ENCODE measurements at regions not wholly inside any gene's neighbourhood (a gene's known extent, or its start where the extent isn't known, plus 50 kb on each side); places are given as distances from the start of the nearest gene placed in this dataset.

GRCh38 chr2:7881063-7881462, 800.8 kb upstream of the ID2 start:
- Histone ChIP-seq H3K9me3 (ENCODE audit: control insufficient read depth in 2 of 2, low read length in 2 of 2) (no peaks in the 10 kb centered on the region), H3K36me3 (ENCODE audit: control insufficient read depth in 2 of 2, insufficient read depth in 2 of 2, low read length in 2 of 2) (no peaks in the 10 kb centered on the region), H3K27me3 (ENCODE audit: control insufficient read depth in 1 of 2, insufficient read depth in 2 of 2, low read length in 2 of 2) (no peaks in the 10 kb centered on the region), H3K4me3 (ENCODE audit: low read length in 2 of 2) (no peak overlapping the region), H3K4me1 (ENCODE audit: control insufficient read depth, insufficient read depth, low read length) (no peaks in the 10 kb centered on the region), H3K9ac (ENCODE audit: low read length in 2 of 2) (no peak overlapping the region), H3K27ac (ENCODE audit: low read length) (no peak overlapping the region)

GRCh38 chr2:7881466-7881865, 800.4 kb upstream of the ID2 start:
- Histone ChIP-seq H3K36me3 (ENCODE audit: control insufficient read depth in 2 of 2, insufficient read depth in 2 of 2, low read length in 2 of 2) (no peaks in the 10 kb centered on the region), H3K27ac (ENCODE audit: low read length) (no peak overlapping the region)

GRCh38 chr2:7882296-7882695, 799.6 kb upstream of the ID2 start:
- Histone ChIP-seq H3K9me3 (ENCODE audit: control insufficient read depth in 2 of 2, low read length in 2 of 2) (no peaks in the 10 kb centered on the region), H3K36me3 (ENCODE audit: control insufficient read depth in 2 of 2, insufficient read depth in 2 of 2, low read length in 2 of 2) (no peaks in the 10 kb centered on the region), H3K4me3 (ENCODE audit: low read length in 2 of 2) (no peak overlapping the region), H3K27ac (ENCODE audit: low read length) (no peak overlapping the region), H3K4me1 (ENCODE audit: control insufficient read depth, insufficient read depth, low read length) (no peaks in the 10 kb centered on the region), H3K9ac (ENCODE audit: low read length in 2 of 2) (no peak overlapping the region), H3K27me3 (ENCODE audit: control insufficient read depth in 1 of 2, insufficient read depth in 2 of 2, low read length in 2 of 2) (no peaks in the 10 kb centered on the region)

More at GRCh38 chr2:7881466-7881865, 800.4 kb upstream of the ID2 start:
- Histone ChIP-seq H3K4me1 (ENCODE audit: control insufficient read depth, insufficient read depth, low read length) (no peaks in the 10 kb centered on the region), H3K9me3 (ENCODE audit: control insufficient read depth in 2 of 2, low read length in 2 of 2) (no peaks in the 10 kb centered on the region), H3K4me3 (ENCODE audit: low read length in 2 of 2) (no peak overlapping the region), H3K27me3 (ENCODE audit: control insufficient read depth in 1 of 2, insufficient read depth in 2 of 2, low read length in 2 of 2) (no peaks in the 10 kb centered on the region), H3K9ac (ENCODE audit: low read length in 2 of 2) (no peak overlapping the region)

GRCh38 chr2:7884338-7884737, 797.5 kb upstream of the ID2 start:
- H3K27me3 ChIP-seq (ENCODE audit: control insufficient read depth in 1 of 2, insufficient read depth in 2 of 2, low read length in 2 of 2): no peaks in the 10 kb centered on the region
- H3K4me3 ChIP-seq (ENCODE audit: low read length in 2 of 2): no peak overlapping the region
- no peaks in the 10 kb centered on the region for H3K4me1 ChIP-seq (ENCODE audit: control insufficient read depth, insufficient read depth, low read length)
- no peak overlapping the region for H3K27ac ChIP-seq (ENCODE audit: low read length)
- H3K9ac ChIP-seq (ENCODE audit: low read length in 2 of 2): no peak overlapping the region
- H3K9me3 ChIP-seq (ENCODE audit: control insufficient read depth in 2 of 2, low read length in 2 of 2): no peaks in the 10 kb centered on the region
- H3K36me3 ChIP-seq (ENCODE audit: control insufficient read depth in 2 of 2, insufficient read depth in 2 of 2, low read length in 2 of 2): no peaks in the 10 kb centered on the region

- no peak overlapping the region for H3K9ac ChIP-seq (ENCODE audit: low read length in 2 of 2)
- no peaks in the 10 kb centered on the region for H3K27me3 ChIP-seq (ENCODE audit: control insufficient read depth in 1 of 2, insufficient read depth in 2 of 2, low read length in 2 of 2)
- H3K36me3 ChIP-seq (ENCODE audit: control insufficient read depth in 2 of 2, insufficient read depth in 2 of 2, low read length in 2 of 2): no peaks in the 10 kb centered on the region
- no peaks in the 10 kb centered on the region for H3K9me3 ChIP-seq (ENCODE audit: control insufficient read depth in 2 of 2, low read length in 2 of 2)
- H3K4me1 ChIP-seq (ENCODE audit: control insufficient read depth, insufficient read depth, low read length): no peaks in the 10 kb centered on the region
- no peak overlapping the region for H3K27ac ChIP-seq (ENCODE audit: low read length)
- no peak overlapping the region for H3K4me3 ChIP-seq (ENCODE audit: low read length in 2 of 2)
These were observed 795.2 kb upstream of the ID2 start for GRCh38 chr2:7886666-7887065.

GRCh38 chr2:7887441-7887840, 794.4 kb upstream of the ID2 start:
- Histone ChIP-seq H3K27ac (ENCODE audit: low read length) (no peak overlapping the region), H3K9ac (ENCODE audit: low read length in 2 of 2) (no peak overlapping the region), H3K4me3 (ENCODE audit: low read length in 2 of 2) (no peak overlapping the region), H3K27me3 (ENCODE audit: control insufficient read depth in 1 of 2, insufficient read depth in 2 of 2, low read length in 2 of 2) (no peaks in the 10 kb centered on the region), H3K9me3 (ENCODE audit: control insufficient read depth in 2 of 2, low read length in 2 of 2) (no peaks in the 10 kb centered on the region), H3K4me1 (ENCODE audit: control insufficient read depth, insufficient read depth, low read length) (no peaks in the 10 kb centered on the region), H3K36me3 (ENCODE audit: control insufficient read depth in 2 of 2, insufficient read depth in 2 of 2, low read length in 2 of 2) (no peaks in the 10 kb centered on the region)

- Histone ChIP-seq H3K27ac (ENCODE audit: low read length) (no peak overlapping the region), H3K4me1 (ENCODE audit: control insufficient read depth, insufficient read depth, low read length) (no peaks in the 10 kb centered on the region), H3K9me3 (ENCODE audit: control insufficient read depth in 2 of 2, low read length in 2 of 2) (no peaks in the 10 kb centered on the region), H3K9ac (ENCODE audit: low read length in 2 of 2) (no peak overlapping the region), H3K36me3 (ENCODE audit: control insufficient read depth in 2 of 2, insufficient read depth in 2 of 2, low read length in 2 of 2) (no peaks in the 10 kb centered on the region), H3K4me3 (ENCODE audit: low read length in 2 of 2) (no peak overlapping the region), H3K27me3 (ENCODE audit: control insufficient read depth in 1 of 2, insufficient read depth in 2 of 2, low read length in 2 of 2) (no peaks in the 10 kb centered on the region)
These were observed 793.0 kb upstream of the ID2 start for GRCh38 chr2:7888876-7889275.

- Histone ChIP-seq H3K4me1 (ENCODE audit: control insufficient read depth, insufficient read depth, low read length) (peaks cover 5% of the 10 kb centered on the region), H3K9ac (ENCODE audit: low read length in 2 of 2) (no peak overlapping the region), H3K4me3 (ENCODE audit: low read length in 2 of 2) (no peak overlapping the region), H3K27me3 (ENCODE audit: control insufficient read depth in 1 of 2, insufficient read depth in 2 of 2, low read length in 2 of 2) (no peaks in the 10 kb centered on the region), H3K27ac (ENCODE audit: low read length) (no peak overlapping the region), H3K36me3 (ENCODE audit: control insufficient read depth in 2 of 2, insufficient read depth in 2 of 2, low read length in 2 of 2) (no peaks in the 10 kb centered on the region), H3K9me3 (ENCODE audit: control insufficient read depth in 2 of 2, low read length in 2 of 2) (no peaks in the 10 kb centered on the region)
These were observed 790.5 kb upstream of the ID2 start for GRCh38 chr2:7891312-7891711.

- no peak overlapping the region for H3K4me3 ChIP-seq (ENCODE audit: low read length in 2 of 2)
- no peaks in the 10 kb centered on the region for H3K36me3 ChIP-seq (ENCODE audit: control insufficient read depth in 2 of 2, insufficient read depth in 2 of 2, low read length in 2 of 2)
- no peak overlapping the region for H3K9ac ChIP-seq (ENCODE audit: low read length in 2 of 2)
- H3K9me3 ChIP-seq (ENCODE audit: control insufficient read depth in 2 of 2, low read length in 2 of 2): no peaks in the 10 kb centered on the region
- peaks cover 5% of the 10 kb centered on the region for H3K4me1 ChIP-seq (ENCODE audit: control insufficient read depth, insufficient read depth, low read length)
- H3K27ac ChIP-seq (ENCODE audit: low read length): no peak overlapping the region
- no peaks in the 10 kb centered on the region for H3K27me3 ChIP-seq (ENCODE audit: control insufficient read depth in 1 of 2, insufficient read depth in 2 of 2, low read length in 2 of 2)
These were observed 786.6 kb upstream of the ID2 start for GRCh38 chr2:7895289-7895688.

GRCh38 chr2:7896940-7897487, 784.8 kb upstream of the ID2 start:
- Histone ChIP-seq H3K9ac (ENCODE audit: low read length in 2 of 2) (no peak overlapping the region), H3K36me3 (ENCODE audit: control insufficient read depth in 2 of 2, insufficient read depth in 2 of 2, low read length in 2 of 2) (no peaks in the 10 kb centered on the region), H3K4me3 (ENCODE audit: low read length in 2 of 2) (no peak overlapping the region), H3K9me3 (ENCODE audit: control insufficient read depth in 2 of 2, low read length in 2 of 2) (no peaks in the 10 kb centered on the region), H3K27ac (ENCODE audit: low read length) (no peak overlapping the region), H3K4me1 (ENCODE audit: control insufficient read depth, insufficient read depth, low read length) (peaks cover 5% of the 10 kb centered on the region), H3K27me3 (ENCODE audit: control insufficient read depth in 1 of 2, insufficient read depth in 2 of 2, low read length in 2 of 2) (no peaks in the 10 kb centered on the region)

- no peak overlapping the region for H3K9ac ChIP-seq (ENCODE audit: low read length in 2 of 2)
- no peaks in the 10 kb centered on the region for H3K36me3 ChIP-seq (ENCODE audit: control insufficient read depth in 2 of 2, insufficient read depth in 2 of 2, low read length in 2 of 2)
- no peak overlapping the region for H3K4me3 ChIP-seq (ENCODE audit: low read length in 2 of 2)
- H3K27ac ChIP-seq (ENCODE audit: low read length): no peak overlapping the region
- H3K4me1 ChIP-seq (ENCODE audit: control insufficient read depth, insufficient read depth, low read length): peaks cover 5% of the 10 kb centered on the region
- no peaks in the 10 kb centered on the region for H3K9me3 ChIP-seq (ENCODE audit: control insufficient read depth in 2 of 2, low read length in 2 of 2)
- H3K27me3 ChIP-seq (ENCODE audit: control insufficient read depth in 1 of 2, insufficient read depth in 2 of 2, low read length in 2 of 2): peaks cover 0 to 2% of the 10 kb centered on the region in 2 donors
These were observed 782.6 kb upstream of the ID2 start for GRCh38 chr2:7899241-7899640.

Data from stomach smooth muscle (tissue), 2 donors.